IPS-NIHi11 (cell line): ENCODE measurements at regions not wholly inside any gene's neighbourhood (a gene's known extent, or its start where the extent isn't known, plus 50 kb on each side); places are given as distances from the start of the nearest gene placed in this dataset.
"Not testable (repeated sequence)": the region's sequence is repeated elsewhere in the genome, so short reads cannot be mapped to it uniquely, and the experiment has no call there.

Source experiments
- DNase-seq: peaks from one replicate; pipeline ENCODE4 v3.0.0; 2012; ENCODE audit warnings: mixed read lengths, low spot score

- not testable (repeated sequence) for DNase-seq
These were observed 80.9 kb upstream of the ADORA2B start for GRCh38 chr17:15864061-15864460.

DNA sequence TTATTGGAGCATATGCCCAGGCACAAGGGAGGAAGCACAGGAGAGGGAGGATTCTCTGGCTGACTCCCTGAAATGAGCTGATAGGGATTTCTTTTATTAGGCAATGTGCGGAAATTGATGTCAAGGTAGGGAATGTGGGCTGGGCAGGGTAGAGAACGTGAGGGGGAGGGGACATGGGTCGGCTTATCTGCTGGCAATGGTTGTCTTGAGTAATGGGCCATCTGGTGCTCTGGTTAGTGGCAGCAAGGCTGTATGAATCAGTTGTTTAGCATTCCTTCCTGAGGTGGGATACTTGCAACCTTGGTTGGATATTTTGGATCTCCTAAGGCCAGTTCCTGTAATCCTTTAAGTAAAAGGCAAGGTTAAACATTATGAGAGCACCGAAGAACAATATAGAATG, 80.5 kb upstream of the ADORA2B start:
- not testable (repeated sequence) for DNase-seq

DNA sequence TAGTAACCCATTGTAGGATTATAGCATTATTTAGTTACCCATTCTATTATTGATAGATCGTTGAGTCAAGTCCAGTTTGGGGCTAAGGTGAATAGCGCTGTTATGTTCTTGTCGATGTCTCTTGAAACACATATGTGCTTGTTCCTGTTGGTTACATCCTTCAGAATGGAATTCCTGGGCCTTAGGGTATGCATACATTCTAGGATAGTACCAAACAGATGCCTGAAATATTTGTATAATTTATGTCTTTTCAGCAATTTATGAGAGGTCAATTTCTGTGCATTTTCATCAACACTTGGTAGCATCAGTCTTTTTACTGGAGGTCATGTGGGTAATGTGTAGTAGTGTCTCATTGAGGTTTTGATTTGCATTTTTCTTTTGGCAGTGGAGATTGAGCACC, 78.9 kb upstream of the ADORA2B start:
- not testable (repeated sequence) for DNase-seq

GRCh38 chr17:15867331-15867730, 77.6 kb upstream of the ADORA2B start:
- not testable (repeated sequence) for DNase-seq

- not testable (repeated sequence) for DNase-seq
These were observed 75.1 kb upstream of the ADORA2B start for GRCh38 chr17:15869868-15870267.

DNA sequence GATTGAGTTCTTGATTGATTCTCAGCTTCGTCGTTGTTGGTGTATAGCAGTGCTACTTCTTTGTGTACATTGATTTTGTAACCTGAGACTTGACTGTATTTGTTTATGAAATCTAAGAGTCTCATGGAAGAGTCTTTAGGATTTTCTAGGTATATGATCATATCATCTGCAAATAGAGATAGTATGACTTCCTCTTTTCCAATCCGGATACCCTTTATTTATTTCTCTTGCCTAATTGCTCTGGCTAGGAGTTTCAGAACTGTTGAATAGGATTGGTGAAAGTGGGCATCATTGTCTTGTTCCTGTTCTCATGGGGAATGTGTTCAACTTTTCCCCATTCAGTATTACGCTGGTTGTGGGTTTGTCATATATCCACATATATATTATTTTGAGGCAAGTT, 72.3 kb upstream of the ADORA2B start:
- not testable (repeated sequence) for DNase-seq

GRCh38 chr17:15877882-15878500, 66.9 kb upstream of the ADORA2B start:
- not testable (repeated sequence) for DNase-seq

- DNase-seq, result peak; percentile 71
These were observed 62.7 kb upstream of the ADORA2B start for GRCh38 chr17:15882058-15882720.

- DNase-seq, result no peak
These were observed 62.2 kb upstream of the ADORA2B start for GRCh38 chr17:15882777-15883176.

DNA sequence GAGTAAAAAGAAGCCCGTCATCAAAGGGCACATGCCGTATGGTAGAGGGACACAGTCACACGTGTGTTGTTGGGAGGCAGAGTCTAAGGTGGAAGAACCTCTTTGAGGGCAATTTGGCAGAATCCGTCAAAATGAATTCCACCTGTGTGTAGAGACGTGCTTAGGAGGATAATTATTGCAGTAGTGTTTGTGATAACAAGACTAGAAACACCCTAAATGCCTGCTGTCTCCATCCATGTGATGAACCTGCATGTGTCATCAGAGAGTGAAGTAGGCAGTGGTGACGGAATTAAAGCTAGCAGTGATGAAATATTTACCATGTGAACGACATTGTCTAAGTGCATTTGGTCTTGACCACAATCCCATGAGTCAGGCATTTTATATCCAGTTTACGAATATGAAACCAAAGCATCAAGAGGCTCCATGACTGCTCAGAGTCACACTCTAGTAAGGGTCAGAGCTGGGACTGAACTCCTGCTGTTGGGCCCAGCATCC, 61.3 kb upstream of the ADORA2B start:
- no peak for DNase-seq

- no peak for DNase-seq
These were observed 60.2 kb upstream of the ADORA2B start for GRCh38 chr17:15884731-15885130.

- no peak for DNase-seq
These were observed 59.2 kb upstream of the ADORA2B start for GRCh38 chr17:15885770-15886169.

DNA sequence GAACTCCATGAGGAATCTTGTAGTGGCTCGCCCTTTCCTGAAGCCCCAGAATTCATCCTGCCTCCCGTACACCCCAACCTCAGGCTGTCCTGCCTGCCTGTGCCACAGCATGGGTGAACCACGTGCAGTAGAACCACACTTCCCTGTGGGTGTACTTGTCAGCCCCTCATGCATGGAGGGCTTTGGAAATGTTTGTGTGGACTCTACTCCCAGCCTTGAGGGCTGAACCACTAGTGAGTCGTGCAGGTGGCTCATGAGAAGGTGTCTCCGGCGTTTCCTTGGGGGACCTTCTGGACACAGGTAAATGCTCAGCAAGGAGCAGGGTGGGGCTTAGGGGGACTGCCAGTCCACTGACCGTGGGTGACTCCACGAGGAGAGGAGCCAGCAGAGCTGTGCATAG, 58.7 kb upstream of the ADORA2B start:
- DNase-seq, result no peak

GRCh38 chr17:15886804-15887203, 58.1 kb upstream of the ADORA2B start:
- no peak for DNase-seq

GRCh38 chr17:15888436-15888835, 56.5 kb upstream of the ADORA2B start:
- DNase-seq, result no peak

DNA sequence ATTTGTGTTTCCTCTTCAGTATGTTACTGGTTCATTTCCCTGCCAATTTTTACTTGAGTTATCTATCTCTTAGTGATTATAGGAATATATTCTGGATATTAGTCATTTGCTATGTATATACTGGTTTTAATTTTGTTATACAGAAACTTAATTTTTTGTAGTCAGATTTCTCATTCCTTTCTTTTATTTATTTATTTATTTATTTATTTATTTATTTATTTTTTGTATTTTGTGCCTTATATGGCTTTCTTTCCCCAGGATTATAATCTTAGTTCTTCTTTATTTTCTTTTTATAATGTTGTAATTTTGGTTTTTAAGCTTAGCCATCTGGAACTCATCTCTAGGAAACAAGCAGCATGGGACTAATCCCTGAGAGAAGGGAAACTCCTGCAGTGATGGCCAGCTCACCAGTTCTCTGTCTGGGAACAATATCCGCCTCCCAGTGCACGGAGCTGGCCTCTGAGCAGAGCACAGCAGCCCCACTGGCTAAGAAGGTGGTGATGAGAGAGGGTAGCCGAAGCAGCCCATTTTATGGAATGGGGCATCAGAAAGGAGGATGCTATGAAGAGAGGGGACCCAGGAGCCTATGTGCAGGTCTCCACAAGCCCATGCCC, 54.5 kb upstream of the ADORA2B start:
- no peak for DNase-seq

GRCh38 chr17:15891318-15891717, 53.6 kb upstream of the ADORA2B start:
- DNase-seq, result no peak

DNA sequence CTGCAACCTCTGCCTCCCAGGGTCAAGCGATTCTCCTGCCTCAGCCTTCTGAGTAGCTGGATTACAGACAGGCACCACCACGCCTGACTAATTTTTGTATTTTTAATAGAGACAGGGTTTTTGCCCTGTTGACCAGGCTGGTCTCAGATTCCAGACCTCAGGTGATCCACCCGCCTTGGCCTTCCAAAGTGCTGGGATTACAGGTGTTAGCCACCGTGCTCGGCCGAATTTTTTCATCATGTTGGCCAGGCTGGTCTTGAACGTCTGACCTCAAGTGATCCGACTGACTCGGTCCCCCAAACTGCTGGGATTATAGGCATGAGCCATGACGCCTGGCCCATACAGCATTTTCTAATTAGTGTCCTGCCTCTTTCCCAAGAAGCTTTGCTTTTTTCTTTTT, 52.7 kb upstream of the ADORA2B start:
- no peak for DNase-seq

GRCh38 chr17:15892731-15893657, 51.9 kb upstream of the ADORA2B start:
- DNase-seq, result no peak

- DNase-seq, result no peak
These were observed 51.3 kb upstream of the ADORA2B start for GRCh38 chr17:15893658-15894024.

DNA sequence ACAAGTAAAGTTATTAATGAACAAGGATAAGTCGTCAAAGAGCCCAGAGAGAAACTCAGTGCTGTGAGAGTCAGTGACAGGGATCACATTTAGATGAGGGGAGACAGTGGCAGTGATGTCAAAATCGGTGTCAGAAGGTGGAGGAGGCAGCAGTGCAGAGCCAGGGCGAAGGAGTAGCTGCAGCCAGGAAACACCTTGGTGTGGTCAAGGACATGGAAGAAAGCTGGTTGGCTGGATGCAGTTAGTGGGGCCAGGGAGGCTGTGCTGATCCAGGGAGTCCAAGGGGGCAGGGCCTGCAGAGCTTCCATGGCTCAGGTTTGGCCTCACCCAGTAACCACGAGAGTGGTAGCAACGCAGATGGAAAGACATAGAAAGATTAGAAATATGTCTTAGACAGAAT, 50.7 kb upstream of the ADORA2B start:
- no peak for DNase-seq

DNA sequence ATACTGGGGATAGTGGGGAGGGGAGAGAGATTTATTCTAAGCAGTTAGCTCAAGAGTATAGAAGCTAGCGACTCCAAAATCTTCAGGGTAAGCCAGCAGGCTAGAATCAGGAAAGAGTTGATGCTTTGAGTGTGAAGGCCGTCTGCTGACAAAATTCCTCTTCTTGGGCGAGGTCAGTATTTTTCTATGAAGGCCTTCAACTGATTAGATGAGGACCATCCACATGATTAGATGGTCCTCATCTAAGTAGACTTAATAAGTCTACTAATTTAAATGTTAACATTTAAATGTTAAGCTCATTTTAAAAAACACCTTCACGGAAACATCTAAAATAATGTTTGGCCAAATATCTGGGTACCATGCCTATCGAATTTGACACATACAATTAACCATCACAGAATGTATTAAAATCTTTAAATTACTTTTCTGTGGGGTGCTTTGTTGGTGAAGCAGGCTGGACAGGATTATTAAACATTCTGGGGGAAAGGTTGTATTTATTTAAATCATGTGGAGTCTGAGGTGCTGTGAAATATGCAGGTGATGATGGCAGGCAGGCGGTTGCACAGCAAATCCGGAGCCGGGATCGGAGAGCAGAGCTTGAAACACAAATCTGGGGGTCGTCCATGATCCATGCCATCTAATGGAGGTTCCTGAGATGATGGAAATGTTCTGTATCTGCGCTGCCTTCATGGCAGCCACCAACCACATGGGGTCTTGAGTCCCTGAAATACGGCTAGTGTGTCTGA, 49.8 kb upstream of the ADORA2B start:
- no peak for DNase-seq
